Uterus (tissue), 2 donors: ENCODE measurements at regions not wholly inside any gene's neighbourhood (a gene's known extent, or its start where the extent isn't known, plus 50 kb on each side); places are given as distances from the start of the nearest gene placed in this dataset.

ENCODE experiments used
- POLR2A ChIP-seq, 2 donors: fragments of 450-650 bp; IDR thresholded peaks; one replicate each; pipeline ENCODE4 v1.6.1; 2016; ENCODE audit warnings: antibody characterized with exemption in 2 of 2, mild to moderate bottlenecking in 1 of 2, moderate library complexity in 1 of 2
- TF ChIP-seq, protein P1 (sequence below), 4 experiments: fragments of 200-600 bp in 2 of 4; fragments of 450-650 bp in 2 of 4; sonication (generic) in 2 of 4; IDR thresholded peaks; one replicate each; pipeline ENCODE4 v1.5.1; 2016 to 2019; ENCODE audit warnings: antibody characterized with exemption in 4 of 4, mild to moderate bottlenecking in 2 of 4, moderate library complexity in 1 of 4

DNA sequence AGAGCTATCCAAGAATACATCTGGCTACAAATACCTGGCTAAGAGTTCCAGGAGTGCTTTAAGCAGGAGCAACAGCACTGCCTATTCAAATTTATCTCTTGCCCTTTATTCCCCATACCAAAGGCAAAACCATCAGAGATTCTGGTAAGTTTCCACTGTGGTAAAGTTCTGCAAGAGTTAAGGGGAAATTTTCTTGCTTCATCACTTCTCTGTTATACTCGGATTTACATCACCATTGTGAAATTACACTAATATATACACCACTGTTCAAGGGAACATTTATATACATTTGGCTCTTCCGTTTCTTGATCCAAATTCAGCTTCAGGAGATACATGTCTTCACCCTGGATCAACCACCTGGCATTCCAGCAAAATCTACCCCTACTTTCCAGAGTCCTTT, 70.8 kb upstream of the PTPN13 start:
- TF ChIP-seq POLR2A (IDR thresholded peaks at IDR 0.05), result no peak
- TF ChIP-seq, protein P1, sequence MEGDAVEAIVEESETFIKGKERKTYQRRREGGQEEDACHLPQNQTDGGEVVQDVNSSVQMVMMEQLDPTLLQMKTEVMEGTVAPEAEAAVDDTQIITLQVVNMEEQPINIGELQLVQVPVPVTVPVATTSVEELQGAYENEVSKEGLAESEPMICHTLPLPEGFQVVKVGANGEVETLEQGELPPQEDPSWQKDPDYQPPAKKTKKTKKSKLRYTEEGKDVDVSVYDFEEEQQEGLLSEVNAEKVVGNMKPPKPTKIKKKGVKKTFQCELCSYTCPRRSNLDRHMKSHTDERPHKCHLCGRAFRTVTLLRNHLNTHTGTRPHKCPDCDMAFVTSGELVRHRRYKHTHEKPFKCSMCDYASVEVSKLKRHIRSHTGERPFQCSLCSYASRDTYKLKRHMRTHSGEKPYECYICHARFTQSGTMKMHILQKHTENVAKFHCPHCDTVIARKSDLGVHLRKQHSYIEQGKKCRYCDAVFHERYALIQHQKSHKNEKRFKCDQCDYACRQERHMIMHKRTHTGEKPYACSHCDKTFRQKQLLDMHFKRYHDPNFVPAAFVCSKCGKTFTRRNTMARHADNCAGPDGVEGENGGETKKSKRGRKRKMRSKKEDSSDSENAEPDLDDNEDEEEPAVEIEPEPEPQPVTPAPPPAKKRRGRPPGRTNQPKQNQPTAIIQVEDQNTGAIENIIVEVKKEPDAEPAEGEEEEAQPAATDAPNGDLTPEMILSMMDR (IDR thresholded peaks at IDR 0.05), result no peak
